Stimulated activated naive CD8-positive, alpha-beta T cell treated with anti-CD3 and anti-CD28 coated beads, Interleukin-15, Interleukin-2, amounts not matched to agents 100 ng/mL and 50 ng/mL, for 24 hours (primary cell): ENCODE measurements at regions not wholly inside any gene's neighbourhood (a gene's known extent, or its start where the extent isn't known, plus 50 kb on each side); places are given as distances from the start of the nearest gene placed in this dataset.

Experiments
- H3K27ac Mint-ChIP-seq: one replicate; pipeline ENCODE4 v1.8.0; 2021; ENCODE audit warnings: mild to moderate bottlenecking, mixed read lengths
- H3K27me3 Mint-ChIP-seq: one replicate; pipeline ENCODE4 v1.8.0; 2021; ENCODE audit warnings: mixed read lengths
- H3K36me3 Mint-ChIP-seq: one replicate; pipeline ENCODE4 v1.8.0; 2021; ENCODE audit warnings: low read depth, mixed read lengths
- H3K4me1 Mint-ChIP-seq: one replicate; pipeline ENCODE4 v1.8.0; 2021; ENCODE audit warnings: low read depth, mixed read lengths
- H3K4me3 Mint-ChIP-seq: one replicate; pipeline ENCODE4 v1.8.0; 2021; ENCODE audit warnings: mild to moderate bottlenecking, mixed read lengths
- H3K9me3 Mint-ChIP-seq: one replicate; pipeline ENCODE4 v1.8.0; 2021; ENCODE audit warnings: mixed read lengths

DNA sequence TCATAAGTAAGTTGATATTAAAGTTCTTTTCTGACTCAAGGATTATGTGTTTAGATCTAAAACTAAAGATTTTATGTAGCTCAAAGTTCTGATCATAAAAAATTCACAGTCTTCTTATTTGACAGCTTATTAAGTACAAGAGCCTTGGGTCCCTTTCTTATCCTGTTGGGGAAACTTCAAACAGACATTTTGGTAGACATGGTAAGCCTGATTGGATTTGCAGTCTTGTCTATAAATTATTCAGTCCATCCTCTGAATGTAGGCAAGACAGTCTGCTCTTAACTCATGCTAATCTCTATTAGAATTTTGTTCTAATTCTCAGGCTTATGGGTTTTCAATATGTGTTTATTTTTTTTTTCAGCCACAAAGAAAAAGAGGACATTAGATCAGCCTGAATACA lies 1718.7 kb upstream of the SLC10A2 start:
- Mint-ChIP-seq H3K4me1 (no peaks in the 10 kb centered on the region), H3K9me3 (no peaks in the 10 kb centered on the region), H3K27me3 (no peaks in the 10 kb centered on the region), H3K27ac (no peak overlapping the region), H3K36me3 (no peaks in the 10 kb centered on the region), H3K4me3 (no peak overlapping the region)

DNA sequence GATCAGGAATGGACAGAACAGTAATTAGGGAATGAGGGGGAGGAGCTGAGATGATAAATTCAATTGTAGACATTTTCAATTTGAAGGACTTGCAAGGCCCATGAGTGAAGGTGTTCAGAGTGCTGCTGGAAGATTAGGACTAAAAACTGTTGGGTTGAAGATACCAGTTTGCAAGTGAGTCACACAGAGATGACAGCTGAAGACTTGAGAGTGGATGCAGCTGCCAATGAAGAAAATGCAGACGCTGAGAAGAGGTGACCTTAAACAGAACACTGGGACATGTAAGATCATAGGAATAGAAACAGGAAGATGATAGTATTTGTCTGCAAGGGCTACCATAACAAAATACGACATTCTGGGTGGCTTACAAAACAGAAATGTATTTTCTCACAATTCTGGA lies 1716.5 kb upstream of the SLC10A2 start:
- Mint-ChIP-seq H3K4me3 (no peak overlapping the region), H3K27ac (no peak overlapping the region), H3K27me3 (no peaks in the 10 kb centered on the region), H3K9me3 (no peaks in the 10 kb centered on the region), H3K4me1 (no peaks in the 10 kb centered on the region), H3K36me3 (no peaks in the 10 kb centered on the region)

DNA sequence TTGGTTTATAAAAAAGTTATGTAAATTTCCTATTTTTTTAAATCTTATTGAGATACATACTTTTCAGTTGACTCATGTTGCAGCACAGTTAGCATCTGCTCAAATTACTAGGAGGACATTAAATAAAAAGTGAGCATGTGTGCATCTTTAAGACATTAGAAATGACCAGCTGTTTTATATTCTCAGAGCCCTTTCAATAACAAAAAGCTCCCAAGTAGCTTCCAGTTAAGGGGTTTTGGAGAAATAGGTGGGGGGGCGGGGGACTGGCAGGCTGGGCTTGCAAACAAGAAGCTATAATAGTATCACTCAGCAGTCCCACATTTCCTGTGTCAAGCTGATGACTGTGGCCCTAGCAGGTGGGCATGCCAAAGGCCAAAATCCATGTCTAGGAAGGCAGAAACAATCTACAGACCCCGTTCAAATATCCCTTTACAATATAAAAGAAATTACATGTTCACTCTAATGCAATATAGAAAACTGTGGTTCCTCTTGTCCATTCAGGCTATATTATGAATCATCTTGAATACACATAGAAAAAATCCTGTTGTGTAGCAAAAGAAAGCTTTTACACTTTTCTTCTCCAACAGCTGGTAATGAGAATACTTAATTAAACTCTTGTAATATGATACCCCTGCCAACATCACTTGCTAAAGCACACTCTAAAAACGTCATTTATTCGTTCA lies 1713.2 kb upstream of the SLC10A2 start:
- Mint-ChIP-seq H3K27ac (no peak overlapping the region), H3K36me3 (no peaks in the 10 kb centered on the region), H3K9me3 (no peaks in the 10 kb centered on the region), H3K4me1 (no peaks in the 10 kb centered on the region), H3K27me3 (no peaks in the 10 kb centered on the region), H3K4me3 (no peak overlapping the region)

- H3K9me3 Mint-ChIP-seq: no peaks in the 10 kb centered on the region
- no peak overlapping the region for H3K27ac Mint-ChIP-seq
- no peak overlapping the region for H3K4me3 Mint-ChIP-seq
- no peaks in the 10 kb centered on the region for H3K4me1 Mint-ChIP-seq
- no peaks in the 10 kb centered on the region for H3K36me3 Mint-ChIP-seq
- H3K27me3 Mint-ChIP-seq: no peaks in the 10 kb centered on the region
These were observed 1707.6 kb upstream of the SLC10A2 start for GRCh38 chr13:104773775-104774174.

DNA sequence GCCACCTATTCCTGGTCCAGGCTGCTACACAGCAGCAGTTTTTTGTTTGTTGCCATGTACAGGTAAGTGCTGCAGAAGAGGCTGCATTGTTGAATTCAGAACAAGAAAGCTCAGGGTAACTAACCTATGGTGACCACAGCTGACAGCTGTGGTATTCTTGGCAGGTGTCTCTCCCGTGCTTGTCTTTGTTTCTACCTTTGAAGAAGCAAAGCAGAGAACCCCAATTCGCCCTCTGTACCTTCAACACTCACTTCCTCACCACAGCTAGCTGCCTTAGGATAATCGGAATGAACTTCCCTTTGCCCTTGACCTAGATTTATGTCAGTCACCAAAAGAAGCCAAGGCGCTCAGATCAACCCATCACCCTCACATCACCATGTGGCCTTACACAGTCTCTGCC lies 1703.3 kb upstream of the SLC10A2 start:
- Mint-ChIP-seq H3K27me3 (no peaks in the 10 kb centered on the region), H3K36me3 (no peaks in the 10 kb centered on the region), H3K4me1 (no peaks in the 10 kb centered on the region), H3K4me3 (no peak overlapping the region), H3K27ac (no peak overlapping the region), H3K9me3 (no peaks in the 10 kb centered on the region)

- Mint-ChIP-seq H3K27ac (no peak overlapping the region), H3K9me3 (no peaks in the 10 kb centered on the region), H3K27me3 (no peaks in the 10 kb centered on the region), H3K36me3 (no peaks in the 10 kb centered on the region), H3K4me1 (no peaks in the 10 kb centered on the region), H3K4me3 (no peak overlapping the region)
These were observed 1700.1 kb upstream of the SLC10A2 start for GRCh38 chr13:104766319-104766718.

DNA sequence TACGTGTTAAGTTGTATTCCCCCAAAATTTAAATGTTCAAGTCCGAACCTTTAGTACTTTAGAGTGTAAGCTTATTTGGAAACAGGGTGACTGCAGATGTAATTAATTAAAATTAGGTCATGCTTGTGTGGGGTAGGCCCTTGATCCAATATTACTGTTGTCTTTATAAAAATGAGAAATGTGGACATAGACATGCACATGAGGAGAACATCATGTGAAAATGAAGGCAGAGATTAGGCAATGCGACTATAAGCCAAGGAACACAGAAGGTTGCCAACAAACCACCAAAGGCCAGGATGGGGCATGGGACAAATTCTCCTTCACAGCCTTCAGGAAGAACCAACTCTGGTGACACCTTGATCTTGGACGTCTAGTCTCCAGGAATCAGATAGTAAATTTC lies 1698.4 kb upstream of the SLC10A2 start:
- Mint-ChIP-seq H3K36me3 (no peaks in the 10 kb centered on the region), H3K27me3 (no peaks in the 10 kb centered on the region), H3K4me3 (no peak overlapping the region)

DNA sequence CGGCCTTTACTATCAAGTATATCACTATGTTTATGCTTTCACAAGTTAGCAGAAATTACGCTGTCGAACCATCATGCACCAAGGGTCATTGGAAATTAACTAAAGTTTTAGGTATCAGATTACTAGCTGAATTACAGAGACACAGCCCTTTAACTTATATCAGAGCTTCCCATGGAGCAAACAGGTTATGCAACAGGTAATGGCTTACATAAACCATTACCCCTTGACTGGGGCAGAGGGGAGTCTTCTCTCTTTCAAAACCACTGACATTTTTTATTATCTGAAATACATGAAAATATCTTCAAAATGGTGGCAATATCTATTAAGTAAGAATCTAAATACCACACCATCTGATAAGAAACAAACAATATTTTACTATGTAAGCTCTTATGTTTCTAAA lies 1692.9 kb upstream of the SLC10A2 start:
- no peaks in the 10 kb centered on the region for H3K27me3 Mint-ChIP-seq
- H3K4me3 Mint-ChIP-seq: no peak overlapping the region
- no peaks in the 10 kb centered on the region for H3K4me1 Mint-ChIP-seq
- no peaks in the 10 kb centered on the region for H3K36me3 Mint-ChIP-seq
- H3K9me3 Mint-ChIP-seq: no peaks in the 10 kb centered on the region
- no peak overlapping the region for H3K27ac Mint-ChIP-seq

More for the DNA sequence above, 1698.4 kb upstream of the SLC10A2 start:
- no peaks in the 10 kb centered on the region for H3K4me1 Mint-ChIP-seq
- no peak overlapping the region for H3K27ac Mint-ChIP-seq
- H3K9me3 Mint-ChIP-seq: no peaks in the 10 kb centered on the region

DNA sequence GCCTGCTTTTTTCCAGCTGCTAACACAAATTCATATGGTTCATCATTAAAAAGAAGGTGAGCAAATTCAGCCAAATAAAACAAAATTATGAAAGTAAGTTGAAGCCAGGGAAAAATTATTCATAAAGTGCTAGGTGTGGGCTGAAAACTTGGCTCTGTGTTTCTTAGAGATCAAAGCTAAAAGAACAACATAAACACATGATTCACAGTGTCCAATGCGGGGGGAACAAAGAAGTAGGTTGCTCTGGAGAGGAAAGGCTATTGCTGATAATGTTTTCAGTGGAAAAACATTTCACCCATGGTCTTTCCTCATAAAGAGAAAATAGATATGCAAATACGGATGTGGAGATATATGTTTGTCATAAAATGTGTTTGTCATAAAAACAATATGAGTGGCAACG lies 1691.5 kb upstream of the SLC10A2 start:
- H3K36me3 Mint-ChIP-seq: no peaks in the 10 kb centered on the region
- H3K9me3 Mint-ChIP-seq: no peaks in the 10 kb centered on the region
- no peak overlapping the region for H3K4me3 Mint-ChIP-seq
- no peaks in the 10 kb centered on the region for H3K27me3 Mint-ChIP-seq
- no peaks in the 10 kb centered on the region for H3K4me1 Mint-ChIP-seq
- H3K27ac Mint-ChIP-seq: no peak overlapping the region

DNA sequence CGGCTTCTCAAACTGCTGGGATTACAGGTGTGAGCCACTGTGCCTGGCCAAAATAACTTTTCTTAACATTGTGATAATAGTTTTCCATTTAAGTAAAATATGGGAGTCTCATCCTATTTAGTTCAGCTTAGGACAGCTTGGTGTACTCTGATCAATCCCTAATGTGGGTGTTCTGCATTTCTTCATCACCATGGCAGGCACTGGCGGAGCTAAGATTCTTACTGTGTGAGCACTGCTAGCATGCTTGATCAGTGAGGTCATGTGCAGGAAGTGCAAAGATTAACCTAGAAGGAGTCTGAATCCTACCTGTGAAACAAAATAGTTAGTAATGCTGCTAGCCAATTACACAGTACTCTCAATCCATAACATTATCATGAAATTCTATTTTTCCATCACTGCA lies 1684.2 kb upstream of the SLC10A2 start:
- Mint-ChIP-seq H3K4me1 (no peaks in the 10 kb centered on the region), H3K27me3 (no peaks in the 10 kb centered on the region), H3K27ac (no peak overlapping the region)

DNA sequence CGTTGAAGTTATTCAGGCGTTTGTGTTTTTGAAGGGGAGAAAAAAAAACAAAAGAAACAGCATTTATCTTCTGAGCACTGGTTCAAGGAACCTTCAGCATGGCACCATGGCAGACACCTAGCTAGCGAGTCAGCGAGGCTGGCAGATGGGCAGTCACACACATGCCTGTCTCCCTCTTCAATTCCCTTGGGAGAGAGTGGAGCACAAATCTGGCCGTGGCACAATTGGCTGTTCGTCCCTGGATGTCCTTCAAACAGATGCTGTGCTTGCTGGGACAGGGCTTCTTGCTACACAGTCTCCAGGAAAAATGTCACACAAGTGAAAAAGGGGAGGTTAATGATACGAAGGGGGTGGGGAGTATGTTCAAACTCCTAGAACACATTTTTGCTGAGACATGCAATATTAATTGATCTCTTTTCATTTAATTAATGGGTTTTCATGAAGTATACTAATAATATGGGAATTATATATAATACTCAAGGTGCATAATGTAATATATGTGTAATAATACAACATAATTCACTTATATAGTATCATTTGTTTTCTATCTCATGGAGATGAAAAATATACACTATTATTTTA lies 1674.5 kb upstream of the SLC10A2 start:
- Mint-ChIP-seq H3K36me3 (no peaks in the 10 kb centered on the region), H3K9me3 (no peaks in the 10 kb centered on the region), H3K4me3 (no peak overlapping the region), H3K27me3 (no peaks in the 10 kb centered on the region), H3K4me1 (no peaks in the 10 kb centered on the region), H3K27ac (no peak overlapping the region)

More for the DNA sequence above, 1684.2 kb upstream of the SLC10A2 start:
- H3K36me3 Mint-ChIP-seq: no peaks in the 10 kb centered on the region
- H3K4me3 Mint-ChIP-seq: no peak overlapping the region
- H3K9me3 Mint-ChIP-seq: peaks cover 3% of the 10 kb centered on the region

GRCh38 chr13:104737713-104738112 lies 1671.5 kb upstream of the SLC10A2 start:
- H3K4me3 Mint-ChIP-seq: no peak overlapping the region
- H3K27ac Mint-ChIP-seq: no peak overlapping the region
- H3K4me1 Mint-ChIP-seq: no peaks in the 10 kb centered on the region
- H3K9me3 Mint-ChIP-seq: no peaks in the 10 kb centered on the region
- H3K27me3 Mint-ChIP-seq: no peaks in the 10 kb centered on the region
- H3K36me3 Mint-ChIP-seq: no peaks in the 10 kb centered on the region

GRCh38 chr13:104733427-104733826 lies 1667.2 kb upstream of the SLC10A2 start:
- no peaks in the 10 kb centered on the region for H3K9me3 Mint-ChIP-seq
- no peaks in the 10 kb centered on the region for H3K36me3 Mint-ChIP-seq
- no peak overlapping the region for H3K27ac Mint-ChIP-seq
- H3K4me3 Mint-ChIP-seq: no peak overlapping the region
- H3K4me1 Mint-ChIP-seq: no peaks in the 10 kb centered on the region
- no peaks in the 10 kb centered on the region for H3K27me3 Mint-ChIP-seq

- no peak overlapping the region for H3K4me3 Mint-ChIP-seq
- H3K27ac Mint-ChIP-seq: no peak overlapping the region
- no peaks in the 10 kb centered on the region for H3K36me3 Mint-ChIP-seq
- no peaks in the 10 kb centered on the region for H3K27me3 Mint-ChIP-seq
- no peaks in the 10 kb centered on the region for H3K9me3 Mint-ChIP-seq
- H3K4me1 Mint-ChIP-seq: no peaks in the 10 kb centered on the region
These were observed 1648.9 kb upstream of the SLC10A2 start for GRCh38 chr13:104715111-104715510.

DNA sequence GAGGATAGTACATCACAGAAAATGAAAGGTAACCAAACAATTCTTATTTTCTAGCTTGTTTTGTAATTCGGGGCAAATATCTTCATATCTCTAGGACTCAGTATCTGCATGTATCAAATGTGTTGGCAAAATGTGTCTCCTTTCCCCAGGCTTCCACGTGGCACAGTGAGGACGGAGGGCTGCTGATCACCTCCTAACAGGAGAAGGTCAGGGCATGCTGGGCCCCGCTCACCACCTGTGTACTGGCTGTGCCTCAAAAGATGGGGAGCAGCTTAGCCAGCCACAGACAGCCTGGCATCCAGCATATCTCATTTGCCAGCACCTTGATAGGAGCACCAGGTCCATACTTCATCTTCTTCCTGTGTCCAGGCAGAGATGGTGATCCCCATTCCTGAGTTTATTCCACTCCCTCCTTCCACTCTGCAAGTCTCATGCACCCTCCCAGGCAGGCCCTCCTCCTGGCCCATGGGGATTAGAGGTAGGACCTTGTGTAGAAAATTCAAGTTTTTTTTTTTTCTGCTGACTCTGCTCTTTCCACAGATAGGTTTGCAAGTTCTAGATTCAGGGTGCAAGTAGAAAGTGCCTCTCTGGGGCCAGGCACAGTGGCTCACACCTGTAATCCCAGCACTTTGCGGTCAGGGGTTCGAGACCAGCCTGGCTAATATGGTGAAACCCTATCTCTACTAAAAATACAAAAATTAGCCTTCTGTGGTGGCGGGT lies 1639.0 kb upstream of the SLC10A2 start:
- Mint-ChIP-seq H3K36me3 (no peaks in the 10 kb centered on the region), H3K4me1 (no peaks in the 10 kb centered on the region), H3K27ac (no peak overlapping the region), H3K4me3 (no peak overlapping the region), H3K27me3 (no peaks in the 10 kb centered on the region), H3K9me3 (no peaks in the 10 kb centered on the region)
